NCI-H2107 treated with DMSO at 0.1 percent for 48 hours (cell line): ENCODE measurements at regions not wholly inside any gene's neighbourhood (a gene's known extent, or its start where the extent isn't known, plus 50 kb on each side); places are given as distances from the start of the nearest gene placed in this dataset.

Experiments used
- DNase-seq: peaks from one replicate; lab custom pipeline; 2025; ENCODE audit not compliant: unreplicated experiment; lab: John Stamatoyannopoulos, UW

DNA sequence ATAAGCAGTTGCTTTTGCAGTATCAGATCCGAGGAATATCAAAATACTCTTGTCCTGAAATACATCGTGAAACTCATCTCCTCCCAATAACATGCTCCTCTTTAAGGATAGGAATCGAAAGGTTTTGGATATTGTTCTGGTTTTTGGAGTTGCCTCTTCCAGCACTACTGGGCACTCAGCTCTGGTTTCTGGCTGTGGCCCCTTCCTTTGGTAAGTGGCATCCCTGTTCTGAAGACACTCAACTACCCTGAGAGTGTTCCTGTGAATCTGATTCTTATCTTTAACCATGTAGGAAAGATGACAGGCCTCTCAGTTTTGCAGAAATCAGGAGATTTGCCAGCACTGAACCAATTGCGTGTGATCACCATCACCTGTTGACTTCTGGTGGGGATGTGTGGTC is 327.5 kb upstream of the TBL1XR1 start:
- no peak for DNase-seq

DNA sequence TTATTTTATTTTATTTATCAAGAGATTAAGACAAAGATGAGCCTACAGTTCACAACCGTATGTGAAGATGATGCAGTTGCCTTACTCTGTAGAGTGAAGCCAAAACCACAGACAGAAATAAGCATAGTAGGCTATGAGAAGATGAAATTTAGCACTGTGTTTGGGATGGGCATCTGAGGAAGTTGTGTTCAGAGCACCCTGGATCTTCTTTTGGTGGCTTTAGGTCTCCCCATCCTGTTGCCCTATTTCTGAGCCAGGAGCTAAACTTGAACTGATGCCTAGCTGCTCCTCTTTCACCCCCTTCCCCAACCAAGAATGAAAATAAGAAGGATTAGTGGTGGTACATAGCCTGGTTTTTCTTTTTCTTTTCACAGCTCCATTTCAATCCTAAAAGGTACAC is 328.1 kb upstream of the TBL1XR1 start:
- no peak for DNase-seq

DNA sequence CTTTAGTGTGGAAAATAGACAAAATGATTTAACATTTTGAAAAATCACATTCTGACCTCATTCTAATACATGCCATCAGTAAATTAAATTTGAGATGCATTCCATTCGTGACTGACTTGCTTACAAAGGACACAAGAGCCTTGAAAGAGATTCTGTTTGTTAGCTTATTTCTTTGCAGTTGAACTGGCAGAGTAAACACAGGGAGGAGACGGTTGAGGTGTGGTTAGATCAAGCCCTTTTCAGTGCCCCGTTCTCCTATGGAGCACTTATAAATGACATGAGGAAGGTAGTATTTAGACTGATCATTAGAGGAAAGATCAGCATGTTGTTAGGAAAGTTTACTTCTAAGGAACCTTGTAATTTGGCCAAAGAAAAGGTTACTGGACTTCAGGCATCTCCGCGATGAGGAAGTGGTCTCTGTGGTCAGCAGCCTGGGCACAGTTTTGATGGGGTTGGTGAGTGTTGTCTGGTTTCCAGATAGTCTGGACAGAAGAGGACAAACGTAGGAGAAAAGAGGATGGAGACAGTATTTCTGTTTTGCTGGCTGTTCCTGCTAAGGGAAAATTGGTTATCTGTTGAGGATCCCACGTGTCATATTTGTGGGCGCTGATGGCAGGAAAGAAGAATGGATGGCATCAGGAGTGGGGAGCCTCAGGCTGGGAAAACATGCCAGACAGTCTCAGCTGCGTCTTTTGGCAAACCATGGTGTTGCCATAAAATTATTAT is 328.9 kb upstream of the TBL1XR1 start:
- no peak for DNase-seq

DNA sequence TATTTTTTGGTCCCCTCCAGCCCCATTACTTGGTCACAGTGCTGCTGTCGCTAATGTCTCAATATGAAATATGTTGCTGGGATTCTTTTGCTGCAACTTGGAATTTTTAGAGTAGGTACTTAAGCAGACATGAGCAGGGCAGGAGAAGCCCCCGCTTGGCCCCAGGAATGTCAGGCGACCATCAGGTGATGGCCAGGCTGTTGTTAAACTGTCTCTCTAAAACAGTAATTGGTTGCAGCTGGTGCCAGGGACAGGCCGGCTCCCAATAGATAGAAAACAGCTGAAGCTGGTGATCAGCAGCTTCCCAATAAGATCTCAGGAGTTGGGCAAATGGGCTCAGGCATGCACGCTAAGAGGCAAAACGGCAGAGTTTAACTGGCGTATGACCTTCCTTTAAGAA is 329.9 kb upstream of the TBL1XR1 start:
- DNase-seq = no peak

DNA sequence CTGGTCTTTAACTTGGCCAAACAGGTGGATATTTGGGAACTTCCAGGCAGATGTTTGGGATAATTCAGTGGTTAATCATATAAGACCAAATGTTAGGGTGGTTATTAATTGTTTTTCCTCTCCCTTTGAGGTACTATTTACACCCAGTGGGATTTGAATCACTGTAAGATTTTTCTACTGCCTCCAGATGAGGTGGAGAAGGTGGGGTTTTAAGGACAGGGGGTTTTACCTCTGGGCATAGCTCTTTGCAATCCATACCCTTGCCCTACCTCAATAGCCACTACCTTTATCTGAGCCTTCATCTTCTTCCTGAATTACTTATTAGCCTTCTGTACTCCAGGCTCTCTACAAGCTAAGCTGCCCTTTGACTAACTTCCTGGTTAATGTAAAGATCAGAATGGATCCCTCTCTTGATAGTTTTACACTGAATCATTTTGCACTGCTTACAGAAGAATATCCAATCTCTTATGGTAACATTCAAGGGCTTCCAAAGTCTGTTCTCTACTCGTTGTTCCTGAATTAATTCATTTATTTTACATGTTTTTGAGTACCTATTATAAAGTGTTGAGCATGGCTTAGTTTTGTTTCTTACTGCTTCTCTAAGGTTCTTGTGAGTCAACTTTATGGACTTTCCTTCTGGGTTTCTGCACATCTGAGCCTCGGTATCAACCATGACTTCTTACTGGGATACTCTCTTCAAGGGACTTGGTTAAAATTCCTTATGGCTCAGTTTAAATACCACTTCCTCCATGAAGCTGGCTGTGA is 331.2 kb upstream of the TBL1XR1 start:
- no peak for DNase-seq

DNA sequence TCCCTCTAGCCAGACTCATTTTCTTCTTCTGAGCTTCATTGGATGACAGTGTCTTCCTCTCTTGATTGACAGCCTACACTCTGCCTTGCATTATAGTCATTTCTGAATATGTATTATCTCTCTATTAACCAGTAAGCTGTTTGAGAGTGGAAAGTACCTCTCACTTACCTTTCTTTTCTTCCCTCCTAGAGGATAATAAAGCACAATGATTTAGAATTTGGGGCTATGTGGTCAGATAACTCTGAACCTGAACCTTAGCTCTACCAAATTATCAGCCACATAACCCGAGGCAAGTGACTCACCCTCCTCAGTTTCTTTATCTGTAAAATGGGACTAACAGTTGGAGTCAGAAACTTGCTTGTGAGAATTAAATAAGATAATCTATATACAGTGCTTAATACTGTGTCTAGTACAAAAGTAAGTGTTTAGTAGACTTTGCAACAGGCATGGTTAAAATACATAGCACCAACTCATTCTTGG is 331.8 kb upstream of the TBL1XR1 start:
- DNase-seq = no peak

DNA sequence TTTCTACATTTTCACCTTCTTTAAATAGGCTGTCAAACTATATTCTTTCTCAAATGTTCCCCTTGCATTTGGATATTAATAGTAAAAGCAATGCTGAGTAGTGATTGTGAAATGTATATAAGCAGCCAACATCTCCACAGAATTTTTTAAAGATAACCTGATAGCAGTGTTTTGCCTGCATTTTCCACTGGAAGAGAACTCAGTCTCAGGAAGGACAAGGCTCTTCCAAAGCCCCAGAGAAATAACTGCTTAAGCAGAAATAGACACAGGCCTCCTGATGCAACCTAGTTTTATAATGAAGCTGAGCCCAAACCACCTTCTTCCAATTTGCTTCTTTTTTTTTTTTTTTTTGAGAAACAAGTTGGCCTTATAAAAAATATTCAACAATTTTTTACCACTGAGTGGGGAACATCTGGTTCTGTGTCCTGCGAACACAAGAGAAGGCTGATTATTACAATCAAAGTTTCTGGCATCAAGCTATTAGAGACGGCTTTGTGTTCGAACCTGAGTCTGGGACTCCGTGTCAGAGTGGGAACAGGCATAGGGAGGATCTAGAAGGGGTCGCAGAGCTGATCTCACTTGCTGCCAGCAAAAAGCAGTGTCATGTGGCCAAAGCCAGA is 332.5 kb upstream of the TBL1XR1 start:
- DNase-seq = no peak

DNA sequence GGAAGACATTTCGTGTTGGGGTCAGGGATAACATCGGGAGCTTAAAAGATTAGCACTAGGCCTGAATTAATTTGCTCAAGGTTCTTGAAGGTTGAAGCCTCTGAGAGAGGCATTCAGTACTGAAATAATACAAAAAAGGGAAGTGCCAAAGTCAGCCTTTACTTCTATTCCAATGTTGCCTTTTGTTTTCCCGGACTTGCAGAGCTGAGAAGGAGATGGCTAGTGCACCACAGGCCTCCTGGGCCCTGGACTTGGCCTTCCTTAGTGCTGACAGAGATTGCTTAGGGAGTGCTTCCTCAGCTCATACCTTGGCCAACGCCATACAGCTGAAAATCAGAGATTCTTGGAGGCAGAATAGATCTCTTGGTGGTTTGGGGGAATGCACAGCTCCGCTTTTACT is 333.6 kb upstream of the TBL1XR1 start:
- DNase-seq = no peak

DNA sequence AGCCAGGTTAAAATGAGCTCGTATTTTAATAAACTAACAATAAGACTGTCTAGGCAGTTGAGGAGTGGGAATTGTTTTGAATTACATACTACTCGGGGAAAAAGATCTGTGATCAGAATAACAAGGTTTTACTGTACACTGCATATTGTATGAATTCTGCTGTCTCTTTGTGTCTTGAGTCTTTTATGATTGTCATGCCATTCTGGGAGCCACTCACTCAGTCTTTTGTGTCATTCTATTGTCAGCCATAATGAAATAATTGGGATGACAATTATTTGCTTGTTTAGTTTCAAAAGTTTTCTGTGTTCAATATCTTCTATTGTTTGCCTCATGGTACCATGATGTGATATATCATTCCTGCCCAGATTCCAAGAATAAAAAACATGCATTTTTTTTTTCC is 339.6 kb upstream of the TBL1XR1 start:
- no peak for DNase-seq

DNA sequence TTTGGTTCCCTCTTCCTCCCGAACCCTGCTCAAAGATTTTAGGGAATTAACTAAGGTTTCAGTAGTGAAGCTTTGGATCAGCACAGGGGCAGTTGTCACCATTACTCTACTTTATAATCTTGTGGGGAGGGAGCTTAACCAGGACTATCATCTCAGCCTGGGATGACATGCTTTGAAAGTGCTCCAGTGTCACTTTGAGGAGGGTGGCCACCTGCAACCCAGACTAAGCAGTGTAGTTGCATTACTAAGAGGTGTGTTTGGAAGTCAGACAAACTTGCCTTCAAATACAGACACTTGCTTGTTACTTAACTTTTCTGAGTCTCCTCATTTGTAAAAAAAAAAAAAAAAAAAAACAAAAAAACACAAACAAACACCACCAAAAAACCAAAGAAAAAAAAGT is 340.3 kb upstream of the TBL1XR1 start:
- DNase-seq = no peak

DNA sequence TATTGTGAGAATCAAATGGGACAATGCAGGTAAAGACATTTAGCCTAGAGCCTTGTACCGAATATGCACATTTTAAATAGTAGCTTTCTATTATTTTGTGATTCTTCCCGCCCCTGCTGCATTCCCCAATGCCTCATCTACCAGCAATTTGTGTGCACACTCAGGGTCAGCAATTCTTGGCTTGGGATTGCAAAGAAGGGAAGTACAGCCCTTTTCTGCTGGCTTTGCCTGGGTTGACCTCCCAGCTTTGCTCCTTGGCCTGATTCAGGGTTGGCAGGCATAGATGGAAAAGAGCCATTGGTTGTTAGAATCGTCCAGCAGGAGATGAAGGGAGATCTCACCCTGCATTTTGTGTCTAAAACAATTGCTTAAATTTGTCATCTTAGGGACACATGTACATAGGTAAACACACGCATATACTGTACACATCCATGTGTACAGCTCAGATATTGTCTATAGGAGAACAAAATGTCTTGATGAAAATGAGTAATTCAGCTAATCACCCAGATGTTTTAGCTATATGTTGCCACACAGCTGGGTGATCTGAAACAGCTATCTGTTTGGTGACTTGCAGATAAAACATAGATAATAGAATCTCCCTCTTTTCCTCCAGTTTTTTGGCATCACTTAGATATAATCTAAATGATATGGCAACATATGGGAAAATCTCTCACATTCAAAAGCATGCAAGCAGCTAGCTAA is 340.9 kb upstream of the TBL1XR1 start:
- no peak for DNase-seq

DNA sequence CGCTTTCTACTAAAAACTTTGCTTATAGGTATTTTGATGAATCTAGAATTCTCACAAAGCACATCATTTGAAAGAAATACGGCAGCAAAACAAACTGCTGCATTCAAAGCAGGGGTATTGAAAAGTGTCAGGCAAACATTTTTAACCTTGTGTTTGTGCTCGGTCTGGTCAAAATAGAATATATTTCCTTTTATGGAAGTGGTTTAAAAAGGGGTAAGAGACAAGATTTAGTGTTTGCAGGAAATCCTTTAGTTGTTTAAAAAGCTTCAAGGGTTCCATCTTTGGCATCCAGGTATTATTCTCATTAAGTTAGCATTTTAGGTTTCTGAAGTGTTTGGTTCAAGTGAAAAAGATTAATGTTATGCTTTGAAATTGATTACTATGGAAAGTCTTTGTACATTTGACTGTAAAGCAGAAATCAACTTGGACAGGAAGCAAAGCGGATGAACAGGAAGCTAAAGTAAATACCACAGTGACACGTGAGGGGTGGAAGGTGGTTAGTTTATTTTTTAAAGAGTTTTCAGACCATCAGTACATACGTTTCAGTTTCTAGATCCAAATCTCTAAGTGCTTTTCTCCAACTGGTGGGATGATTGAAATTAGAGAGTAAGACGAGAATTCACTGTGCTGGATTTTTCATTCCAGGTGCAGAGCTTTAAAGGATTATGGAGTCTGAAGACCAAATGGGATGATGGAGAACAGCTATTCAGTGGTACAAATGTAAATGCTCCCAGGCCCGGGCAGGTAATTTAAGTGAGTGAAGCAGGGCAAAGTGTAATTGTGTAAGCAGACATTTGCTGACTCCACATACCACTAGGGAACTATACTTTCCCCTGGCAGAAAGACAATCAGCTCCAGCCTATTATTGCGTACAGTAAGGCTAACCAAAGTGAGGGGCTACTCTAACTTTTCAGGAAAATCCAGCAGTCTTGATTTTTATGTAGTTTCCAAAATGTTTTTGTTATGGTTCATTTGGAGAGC is 341.8 kb upstream of the TBL1XR1 start:
- DNase-seq = no peak

DNA sequence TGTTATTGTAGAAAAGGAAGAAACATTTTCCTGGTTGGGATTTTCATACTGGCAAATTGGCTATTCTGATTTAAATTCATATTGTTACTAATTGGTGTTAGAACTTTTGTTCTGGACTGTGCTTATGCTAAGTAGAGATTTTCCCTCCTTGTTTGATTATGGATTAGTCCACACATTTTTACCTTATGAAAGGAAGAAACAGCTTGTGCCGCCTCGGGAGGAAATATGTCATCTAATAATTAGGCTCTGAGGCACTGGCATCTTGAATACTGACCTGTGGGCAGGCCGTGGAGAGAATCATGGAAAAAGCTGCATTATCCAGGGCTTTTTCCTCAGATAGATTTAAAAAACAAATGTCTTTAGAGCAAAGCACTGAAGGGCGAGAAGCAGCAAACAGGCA is 344.3 kb upstream of the TBL1XR1 start:
- no peak for DNase-seq

DNA sequence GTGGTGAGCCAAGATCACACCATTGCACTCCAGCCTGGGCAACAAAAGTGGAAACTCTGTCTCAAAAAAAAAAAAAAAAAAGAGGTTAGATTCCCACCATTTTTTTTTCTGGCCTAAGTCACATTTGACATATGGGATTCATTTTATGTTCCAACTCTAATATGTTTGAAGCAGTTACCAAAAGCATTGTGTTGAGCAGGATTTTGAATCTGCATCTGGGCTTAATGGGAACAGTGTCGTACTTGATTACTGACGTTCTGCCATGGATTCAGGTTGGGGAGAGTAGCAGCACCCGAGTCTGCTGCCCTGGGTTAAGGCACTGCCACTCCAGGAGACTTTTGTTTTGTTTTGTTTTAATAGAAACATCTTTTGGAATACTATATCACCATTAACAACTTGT is 348.7 kb upstream of the TBL1XR1 start:
- no peak for DNase-seq

DNA sequence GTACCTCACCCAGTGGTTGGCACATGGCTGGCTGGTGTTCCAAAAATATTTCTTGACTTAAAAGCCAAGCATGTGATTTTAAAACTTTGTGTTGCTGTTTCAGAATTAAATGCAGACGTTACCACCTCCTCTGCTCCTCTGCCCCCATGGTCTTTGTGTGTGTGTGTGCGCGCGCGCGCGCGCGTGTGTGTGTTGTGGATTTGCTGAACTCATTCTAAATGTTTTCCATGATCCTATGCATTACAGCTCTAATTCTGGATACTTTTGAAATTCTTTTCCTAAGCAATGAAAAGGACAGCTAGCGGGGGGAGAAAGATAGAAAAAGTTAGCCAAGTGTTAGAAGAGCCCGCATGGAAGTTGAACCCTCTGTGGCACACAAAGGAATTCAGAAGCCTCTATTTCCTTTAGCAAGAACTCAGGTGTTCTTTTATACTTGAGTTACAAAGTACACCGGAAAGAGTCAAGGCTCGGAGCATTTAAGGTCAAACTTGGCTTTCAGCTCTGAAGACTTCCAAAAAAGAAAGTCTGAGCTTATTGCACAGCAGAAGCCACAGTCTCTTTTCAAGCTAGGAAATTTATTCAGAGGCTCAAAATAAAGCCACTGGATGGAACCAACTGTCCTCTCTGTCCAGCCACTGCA is 350.5 kb upstream of the TBL1XR1 start:
- DNase-seq = no peak

DNA sequence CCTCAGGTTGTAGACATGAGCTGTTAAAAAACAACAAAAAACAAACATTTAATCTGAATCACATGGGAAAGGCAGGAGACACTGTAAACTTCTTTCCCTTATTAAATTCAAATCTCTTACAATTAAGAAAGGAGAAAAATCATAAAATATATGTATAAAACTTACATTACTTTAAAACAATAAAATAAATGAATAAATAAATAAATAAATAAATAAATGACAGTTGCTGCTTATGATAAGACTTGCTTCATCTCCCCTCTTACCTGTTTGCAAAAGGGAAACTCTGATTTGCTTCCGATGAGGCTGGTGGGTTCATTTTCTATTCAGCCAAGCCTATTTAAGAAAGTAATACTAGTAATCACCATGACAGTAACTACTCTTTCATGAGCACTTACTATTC is 353.4 kb upstream of the TBL1XR1 start:
- DNase-seq = no peak

DNA sequence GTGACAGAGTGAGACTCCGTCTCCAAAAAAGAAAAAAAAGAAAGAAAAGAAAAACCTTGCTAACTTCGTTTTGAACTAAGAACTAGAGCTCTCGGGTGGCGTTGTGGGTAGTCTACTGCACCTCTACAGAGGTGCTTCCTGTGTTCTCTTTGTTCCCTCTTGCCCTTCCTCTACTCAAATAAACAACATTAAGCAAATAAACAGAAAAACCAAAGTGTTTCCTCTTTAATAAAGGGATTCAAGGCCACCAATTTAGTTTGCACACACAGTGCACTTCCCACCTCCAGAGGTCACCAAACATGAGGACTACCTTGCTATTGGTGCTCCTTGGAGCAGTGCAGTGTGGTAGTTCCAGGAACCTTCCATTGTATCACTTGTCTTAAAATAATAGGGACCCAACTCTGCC is 354.2 kb upstream of the TBL1XR1 start:
- DNase-seq = no peak

DNA sequence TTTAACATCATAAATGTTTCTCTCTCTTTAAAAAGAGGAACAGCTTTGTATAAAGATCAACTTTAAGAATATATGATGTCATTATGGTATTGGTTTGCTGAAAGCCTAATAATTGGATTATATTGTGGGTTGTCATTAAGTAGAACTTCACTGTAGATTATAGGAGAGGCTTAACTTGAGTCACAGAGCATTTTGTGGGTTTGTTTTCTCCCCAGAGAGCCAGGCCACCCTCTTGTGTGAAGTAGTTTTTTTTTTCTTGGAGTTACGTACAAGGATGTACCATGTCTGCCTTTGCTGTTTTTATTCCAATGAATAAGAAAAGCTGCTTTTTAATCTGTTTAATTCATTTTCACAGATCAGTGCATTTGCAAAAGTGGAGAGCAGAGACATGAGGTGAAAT is 354.8 kb upstream of the TBL1XR1 start:
- DNase-seq = peak; percentile 50

DNA sequence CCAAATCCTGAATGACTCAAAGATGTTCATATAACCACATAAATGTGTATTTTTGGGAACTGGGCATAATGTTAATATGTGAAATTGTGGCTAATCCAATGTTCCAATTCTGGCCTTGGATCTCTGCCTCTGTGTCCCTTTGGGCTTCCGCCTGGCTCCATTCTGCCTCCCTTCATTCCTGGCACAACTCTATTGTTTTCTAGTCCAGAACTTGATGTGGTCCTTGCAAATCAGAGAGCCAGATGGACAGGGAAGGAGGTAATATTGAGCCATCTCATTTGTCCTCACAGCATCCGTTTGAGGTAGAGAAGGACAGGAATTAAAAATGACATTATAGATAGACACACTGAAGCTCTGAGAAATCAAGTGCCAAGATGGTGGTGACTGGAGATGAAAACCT is 355.7 kb upstream of the TBL1XR1 start:
- no peak for DNase-seq

DNA sequence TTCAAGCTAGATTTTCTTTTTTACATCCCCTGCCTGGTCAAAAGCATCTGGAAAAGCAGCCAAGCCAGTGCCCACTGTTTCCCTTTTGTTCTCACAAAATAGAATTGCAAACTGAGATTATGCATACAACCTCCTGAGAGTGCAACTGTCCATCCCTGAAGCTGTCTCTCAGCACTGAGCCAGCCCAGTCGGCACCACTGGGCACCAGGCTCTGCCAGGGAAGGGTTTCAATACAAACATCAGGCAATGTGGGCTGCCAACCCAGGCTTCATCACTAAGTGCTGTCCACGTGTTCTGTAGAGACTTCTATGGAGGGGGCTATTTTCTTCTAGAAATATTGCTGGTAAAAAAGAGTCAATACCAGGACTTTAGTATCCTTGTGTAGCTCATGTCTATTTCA is 356.3 kb upstream of the TBL1XR1 start:
- DNase-seq = no peak
